ENCODE measurements at regions not wholly inside any gene's neighbourhood (a gene's known extent, or its start where the extent isn't known, plus 50 kb on each side); places are given as distances from the start of the nearest gene placed in this dataset.

DNA sequence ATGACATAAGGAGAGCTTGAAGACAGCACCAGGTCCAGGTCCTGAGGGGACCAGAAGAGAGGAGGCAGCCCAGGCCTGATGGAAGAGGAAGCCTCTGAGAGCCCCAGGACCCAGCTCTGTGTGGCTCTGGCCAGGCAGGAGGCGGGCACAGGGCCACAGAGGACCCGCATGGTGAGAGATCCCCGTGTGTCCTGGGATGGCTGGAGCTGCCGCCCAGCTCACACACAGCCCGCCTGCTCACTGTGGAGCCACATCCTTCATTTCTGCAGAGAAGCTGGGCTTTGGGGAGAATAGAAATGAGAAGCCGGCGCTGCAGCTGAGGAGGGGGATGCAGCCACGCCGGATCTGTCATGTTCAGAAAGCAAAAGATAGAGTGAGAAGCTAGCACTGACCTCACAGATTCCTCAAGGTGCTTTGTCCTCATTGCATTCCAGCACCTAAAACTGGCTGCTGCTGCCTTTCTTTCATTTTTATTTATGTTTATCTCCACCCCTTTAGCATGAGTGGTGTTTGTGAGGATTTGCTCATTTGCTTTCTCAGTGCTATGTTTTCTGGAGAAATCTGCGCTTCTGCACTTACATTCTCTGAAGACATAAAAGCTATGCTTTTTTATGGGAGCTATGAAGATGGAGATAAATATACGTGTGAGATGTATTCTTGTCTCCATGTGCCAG is 307.6 kb upstream of the MYT1L start:
- Mint-ChIP-seq H3K27ac (no peak overlapping the region), H3K27me3 (peaks cover 3 to 6% of the 10 kb centered on the region in 2 donors), H3K9me3 (peaks cover 0 to 2% (median 0%) of the 10 kb centered on the region in 5 donors), H3K4me1 (no peaks in the 10 kb centered on the region), H3K4me3 (no peak overlapping the region), H3K36me3 (no peaks in the 10 kb centered on the region)
- Histone ChIP-seq H3K27ac (ENCODE audit: low read depth, low read length) (no peak overlapping the region), H3K9me3 (ENCODE audit: low read length) (no peaks in the 10 kb centered on the region), H3K4me3 (ENCODE audit: low read length) (no peak overlapping the region), H3K36me3 (ENCODE audit: insufficient read depth, low read length) (no peaks in the 10 kb centered on the region), H3K27me3 (ENCODE audit: insufficient read depth, low read length, poor library complexity, severe bottlenecking) (no peaks in the 10 kb centered on the region), H3K4me1 (ENCODE audit: insufficient read depth, low read length) (no peaks in the 10 kb centered on the region)
- ChIA-PET CTCF (no interaction called here), POLR2A (no interaction called here)
- DNase-seq = no peak

DNA sequence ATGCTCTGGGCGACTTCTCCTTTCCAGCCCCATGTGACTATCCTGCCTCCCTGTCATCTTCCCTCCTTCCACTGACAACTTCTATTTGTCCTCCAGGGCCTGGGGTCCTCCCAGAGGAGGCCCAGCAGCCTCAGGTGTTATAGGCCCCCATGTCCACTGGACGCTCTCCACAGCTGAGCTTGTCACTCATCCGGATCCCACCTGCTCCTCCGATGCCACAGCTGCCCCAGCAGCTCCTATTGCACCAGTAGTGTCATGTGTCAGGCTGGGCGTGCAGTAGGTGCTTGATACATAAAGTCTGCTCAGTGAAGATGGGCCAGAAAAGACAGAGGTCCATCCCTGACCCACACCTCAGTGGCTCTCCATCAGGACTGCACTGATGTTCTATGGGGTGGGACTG is 305.7 kb upstream of the MYT1L start:
- peaks cover 0 to 2% (median 0%) of the 10 kb centered on the region in 5 donors for H3K9me3 Mint-ChIP-seq
- no peak overlapping the region for H3K4me3 ChIP-seq (ENCODE audit: low read length)
- H3K4me3 Mint-ChIP-seq = no peak overlapping the region
- no peaks in the 10 kb centered on the region for H3K27me3 ChIP-seq (ENCODE audit: insufficient read depth, low read length, poor library complexity, severe bottlenecking)
- DNase-seq = no peak
- H3K36me3 Mint-ChIP-seq = no peaks in the 10 kb centered on the region
- POLR2A ChIA-PET = no interaction called here
- no peaks in the 10 kb centered on the region for H3K9me3 ChIP-seq (ENCODE audit: low read length)
- H3K4me1 ChIP-seq (ENCODE audit: insufficient read depth, low read length) = no peaks in the 10 kb centered on the region
- CTCF ChIA-PET = no interaction called here
- H3K27me3 Mint-ChIP-seq = peaks cover 3 to 6% of the 10 kb centered on the region in 2 donors
- no peaks in the 10 kb centered on the region for H3K4me1 Mint-ChIP-seq
- H3K36me3 ChIP-seq (ENCODE audit: insufficient read depth, low read length) = no peaks in the 10 kb centered on the region
- no peak overlapping the region for H3K27ac Mint-ChIP-seq
- H3K27ac ChIP-seq (ENCODE audit: low read depth, low read length) = no peak overlapping the region

DNA sequence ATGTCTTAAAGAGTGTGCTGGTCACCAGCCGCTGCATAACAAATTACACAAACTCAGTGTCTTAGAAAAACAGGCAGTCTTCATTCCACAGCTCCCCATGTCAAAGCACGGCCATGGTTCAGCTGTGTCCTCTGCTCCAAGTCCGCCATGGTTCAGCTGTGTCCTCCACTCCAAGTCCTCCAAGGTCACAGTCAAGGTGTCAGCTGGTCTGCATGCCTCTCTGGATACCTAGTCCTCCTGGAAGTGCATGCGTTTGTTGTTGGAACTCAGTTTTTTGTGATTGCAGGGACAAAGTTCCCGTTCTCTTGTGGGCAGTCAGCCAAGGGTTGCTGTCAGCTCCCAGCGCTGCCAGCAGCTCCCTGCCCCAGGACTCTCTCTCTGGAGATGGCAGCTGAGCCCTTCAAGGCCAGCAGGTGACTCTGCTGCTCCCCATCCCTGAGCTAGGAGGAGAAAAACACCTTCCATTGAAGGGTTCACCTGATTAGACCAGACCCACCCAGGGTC is 304.0 kb upstream of the MYT1L start:
- Histone ChIP-seq H3K27me3 (ENCODE audit: insufficient read depth, low read length, poor library complexity, severe bottlenecking) (no peaks in the 10 kb centered on the region), H3K9me3 (ENCODE audit: low read length) (no peaks in the 10 kb centered on the region), H3K4me3 (ENCODE audit: low read length) (no peak overlapping the region), H3K4me1 (ENCODE audit: insufficient read depth, low read length) (no peaks in the 10 kb centered on the region), H3K27ac (ENCODE audit: low read depth, low read length) (no peak overlapping the region), H3K36me3 (ENCODE audit: insufficient read depth, low read length) (no peaks in the 10 kb centered on the region)
- Mint-ChIP-seq H3K4me3 (no peak overlapping the region), H3K4me1 (no peaks in the 10 kb centered on the region), H3K27ac (no peak overlapping the region), H3K9me3 (peaks cover 0 to 5% (median 1%) of the 10 kb centered on the region in 5 donors), H3K27me3 (peaks cover 2 to 3% of the 10 kb centered on the region in 2 donors), H3K36me3 (no peaks in the 10 kb centered on the region)
- POLR2A ChIA-PET = no interaction called here
- CTCF ChIA-PET = no interaction called here
- DNase-seq = no peak

DNA sequence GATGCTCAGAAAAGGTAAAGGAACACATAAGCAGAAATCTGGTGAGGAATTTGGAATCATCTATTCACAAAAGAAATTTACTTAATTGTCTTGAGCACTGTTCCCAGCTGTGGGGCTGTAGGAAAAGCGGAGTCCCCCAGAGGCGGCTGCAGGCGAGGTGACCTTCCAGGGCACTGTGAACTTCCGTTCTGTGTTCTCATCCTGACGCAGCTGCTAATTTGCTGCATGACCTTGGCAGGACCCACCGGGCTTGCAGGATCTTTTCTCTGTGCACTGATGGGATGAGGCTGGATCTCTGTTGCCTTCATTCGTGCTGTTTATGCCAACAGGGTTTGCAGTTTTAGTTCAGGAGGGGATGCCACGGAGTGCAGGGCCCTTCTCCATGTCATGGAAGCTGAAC is 301.9 kb upstream of the MYT1L start:
- POLR2A ChIA-PET = no interaction called here
- Histone ChIP-seq H3K9me3 (ENCODE audit: low read length) (no peaks in the 10 kb centered on the region), H3K4me3 (ENCODE audit: low read length) (no peak overlapping the region), H3K4me1 (ENCODE audit: insufficient read depth, low read length) (no peaks in the 10 kb centered on the region), H3K27ac (ENCODE audit: low read depth, low read length) (no peak overlapping the region), H3K27me3 (ENCODE audit: insufficient read depth, low read length, poor library complexity, severe bottlenecking) (no peaks in the 10 kb centered on the region), H3K36me3 (ENCODE audit: insufficient read depth, low read length) (no peaks in the 10 kb centered on the region)
- no peaks in the 10 kb centered on the region for H3K4me1 Mint-ChIP-seq
- H3K36me3 Mint-ChIP-seq = no peaks in the 10 kb centered on the region
- H3K9me3 Mint-ChIP-seq = peaks cover 0 to 7% (median 2%) of the 10 kb centered on the region in 5 donors
- H3K27ac Mint-ChIP-seq = no peak overlapping the region
- CTCF ChIA-PET = no interaction called here
- DNase-seq = no peak
- no peak overlapping the region for H3K4me3 Mint-ChIP-seq
- H3K27me3 Mint-ChIP-seq = peaks cover 0 to 2% of the 10 kb centered on the region in 2 donors

DNA sequence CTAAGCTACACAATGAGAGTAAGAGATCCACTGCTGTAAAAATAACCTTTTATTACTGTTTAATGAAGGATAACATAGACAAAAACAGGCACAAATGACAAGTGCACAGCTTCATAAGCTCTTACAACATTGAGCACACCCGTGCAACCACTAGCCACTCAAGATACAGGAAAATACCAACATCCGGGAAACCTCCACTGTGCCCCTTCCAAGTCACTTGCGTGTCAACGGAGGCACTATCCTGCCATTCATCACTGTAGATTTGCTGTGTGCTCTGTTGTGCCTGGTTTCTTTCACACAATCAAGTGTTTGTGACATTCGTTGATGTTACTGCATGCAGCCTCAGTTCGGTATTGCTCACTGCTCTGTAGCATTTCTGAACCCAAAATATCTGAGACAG is 292.9 kb upstream of the MYT1L start:
- no peak overlapping the region for H3K27ac ChIP-seq (ENCODE audit: low read depth, low read length)
- Mint-ChIP-seq H3K4me3 (no peak overlapping the region), H3K36me3 (no peaks in the 10 kb centered on the region), H3K27ac (no peak overlapping the region), H3K27me3 (peaks cover 0 to 2% of the 10 kb centered on the region in 2 donors), H3K9me3 (peaks cover 0 to 2% (median 0%) of the 10 kb centered on the region in 5 donors), H3K4me1 (no peaks in the 10 kb centered on the region)
- no peaks in the 10 kb centered on the region for H3K9me3 ChIP-seq (ENCODE audit: low read length)
- no peak for DNase-seq
- no peaks in the 10 kb centered on the region for H3K36me3 ChIP-seq (ENCODE audit: insufficient read depth, low read length)
- ChIA-PET POLR2A (no interaction called here), CTCF (no interaction called here)
- H3K4me1 ChIP-seq (ENCODE audit: insufficient read depth, low read length) = no peaks in the 10 kb centered on the region
- H3K4me3 ChIP-seq (ENCODE audit: low read length) = no peak overlapping the region
- no peaks in the 10 kb centered on the region for H3K27me3 ChIP-seq (ENCODE audit: insufficient read depth, low read length, poor library complexity, severe bottlenecking)

DNA sequence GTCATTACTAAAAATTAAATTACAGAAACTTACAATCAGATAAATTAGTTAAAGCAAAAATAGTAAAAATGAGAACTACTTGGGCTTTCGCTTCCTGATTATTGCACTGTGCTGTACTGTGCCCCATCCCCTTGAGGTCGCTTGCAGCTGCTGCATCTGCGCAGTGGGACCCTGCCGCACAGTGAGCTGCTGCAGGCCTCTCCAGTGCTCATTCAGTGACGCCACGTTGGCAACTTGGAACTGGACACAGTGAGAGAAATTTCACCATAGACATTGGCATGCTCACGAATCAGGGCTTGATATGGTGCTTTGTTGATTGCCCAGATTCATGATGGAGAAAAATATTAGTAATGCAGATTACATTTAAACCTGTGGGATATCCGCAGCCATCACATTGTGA is 290.8 kb upstream of the MYT1L start:
- H3K4me3 Mint-ChIP-seq = no peak overlapping the region
- CTCF ChIA-PET = no interaction called here
- no peaks in the 10 kb centered on the region for H3K9me3 Mint-ChIP-seq
- no peaks in the 10 kb centered on the region for H3K4me1 ChIP-seq (ENCODE audit: insufficient read depth, low read length)
- H3K27me3 ChIP-seq (ENCODE audit: insufficient read depth, low read length, poor library complexity, severe bottlenecking) = no peaks in the 10 kb centered on the region
- DNase-seq = no peak
- no peaks in the 10 kb centered on the region for H3K9me3 ChIP-seq (ENCODE audit: low read length)
- no peaks in the 10 kb centered on the region for H3K36me3 Mint-ChIP-seq
- peaks cover 2% of the 10 kb centered on the region in 2 donors for H3K27me3 Mint-ChIP-seq
- no peak overlapping the region for H3K27ac Mint-ChIP-seq
- POLR2A ChIA-PET = no interaction called here
- H3K36me3 ChIP-seq (ENCODE audit: insufficient read depth, low read length) = no peaks in the 10 kb centered on the region
- no peak overlapping the region for H3K27ac ChIP-seq (ENCODE audit: low read depth, low read length)
- no peaks in the 10 kb centered on the region for H3K4me1 Mint-ChIP-seq
- H3K4me3 ChIP-seq (ENCODE audit: low read length) = no peak overlapping the region

DNA sequence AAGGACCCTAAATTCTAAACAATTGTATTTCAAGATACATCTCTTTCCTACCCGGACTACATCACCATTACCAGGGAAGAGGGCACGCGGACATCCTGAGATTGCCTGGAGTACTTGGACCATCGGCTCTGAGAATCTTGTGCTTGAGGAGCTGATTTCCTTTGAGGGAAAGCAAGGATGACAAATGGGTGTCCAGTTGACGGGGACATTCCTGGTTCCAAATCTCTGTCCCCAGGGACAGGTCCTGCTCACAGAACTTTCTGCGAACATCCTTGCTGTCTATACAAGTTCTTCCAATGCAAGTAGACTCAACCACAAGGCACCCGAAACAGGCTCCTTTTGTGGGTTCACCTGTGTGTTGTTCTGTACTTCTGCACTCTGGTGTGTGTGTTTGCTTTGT is 289.5 kb upstream of the MYT1L start:
- peaks cover 2 to 12% of the 10 kb centered on the region in 2 donors for H3K27me3 Mint-ChIP-seq

DNA sequence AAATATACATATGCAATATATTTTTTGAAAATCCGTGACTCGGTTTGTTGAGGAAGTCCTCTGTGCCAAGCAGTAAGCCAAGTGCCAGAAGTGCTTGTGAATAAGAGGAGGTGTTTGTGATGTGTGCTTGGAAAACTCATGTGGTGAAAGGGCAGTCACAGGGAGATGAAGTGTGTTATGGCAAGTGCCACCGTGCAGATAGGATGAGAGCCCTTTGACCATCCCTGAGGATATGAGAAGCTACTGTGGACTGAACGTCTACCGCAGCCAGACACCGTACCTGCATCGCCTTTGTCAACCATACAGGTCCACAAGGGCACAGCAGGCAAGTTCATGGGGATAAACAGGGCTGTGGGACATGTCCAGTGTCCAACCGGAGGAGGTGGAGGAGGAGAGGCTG is 288.9 kb upstream of the MYT1L start:
- POLR2A ChIA-PET = no interaction called here
- Mint-ChIP-seq H3K4me1 (no peaks in the 10 kb centered on the region), H3K27me3 (peaks cover 3 to 16% of the 10 kb centered on the region in 2 donors)

More for the DNA sequence above, 289.5 kb upstream of the MYT1L start:
- Mint-ChIP-seq H3K4me1 (no peaks in the 10 kb centered on the region), H3K27ac (no peak overlapping the region), H3K36me3 (peaks cover 0 to under 1% (median 0%) of the 10 kb centered on the region in 3 donors), H3K4me3 (no peak overlapping the region), H3K9me3 (peaks cover 0 to 2% (median 0%) of the 10 kb centered on the region in 5 donors)
- Histone ChIP-seq H3K4me1 (ENCODE audit: insufficient read depth, low read length) (no peaks in the 10 kb centered on the region), H3K36me3 (ENCODE audit: insufficient read depth, low read length) (no peaks in the 10 kb centered on the region), H3K9me3 (ENCODE audit: low read length) (no peaks in the 10 kb centered on the region), H3K4me3 (ENCODE audit: low read length) (no peak overlapping the region), H3K27me3 (ENCODE audit: insufficient read depth, low read length, poor library complexity, severe bottlenecking) (no peaks in the 10 kb centered on the region), H3K27ac (ENCODE audit: low read depth, low read length) (no peak overlapping the region)
- ChIA-PET POLR2A (no interaction called here), CTCF (no interaction called here)
- DNase-seq = no peak

More for the DNA sequence above, 288.9 kb upstream of the MYT1L start:
- Histone ChIP-seq H3K27ac (ENCODE audit: low read depth, low read length) (no peak overlapping the region), H3K4me1 (ENCODE audit: insufficient read depth, low read length) (no peaks in the 10 kb centered on the region), H3K9me3 (ENCODE audit: low read length) (no peaks in the 10 kb centered on the region), H3K4me3 (ENCODE audit: low read length) (no peak overlapping the region), H3K27me3 (ENCODE audit: insufficient read depth, low read length, poor library complexity, severe bottlenecking) (no peaks in the 10 kb centered on the region), H3K36me3 (ENCODE audit: insufficient read depth, low read length) (no peaks in the 10 kb centered on the region)
- DNase-seq = no peak
- H3K36me3 Mint-ChIP-seq = peaks cover 0 to 2% (median 0%) of the 10 kb centered on the region in 3 donors
- H3K27ac Mint-ChIP-seq = no peak overlapping the region
- no peak overlapping the region for H3K4me3 Mint-ChIP-seq
- CTCF ChIA-PET = no interaction called here
- peaks cover 0 to 2% (median 0%) of the 10 kb centered on the region in 5 donors for H3K9me3 Mint-ChIP-seq
